Endothelial cell of umbilical vein (primary cell): ENCODE measurements at regions not wholly inside any gene's neighbourhood (a gene's known extent, or its start where the extent isn't known, plus 50 kb on each side); places are given as distances from the start of the nearest gene placed in this dataset.
A peak's percentile ranks its signal among the peaks of the same experiment; 100 is the strongest.

ENCODE experiments used
- BruUV-seq: library from RNA; stranded (reverse); fragments of 400-500 nt; replicated peaks from 2 replicates; lab custom pipeline; 2021; lab: Mats Ljungman, UMichigan
- CTCF ChIA-PET: fragments of 300-600, 350-600 bp; sonication (Branson Sonifier 250); formaldehyde crosslinking; loops from one replicate; lab custom pipeline; 2021; ENCODE audit warnings: antibody characterized with exemption, inconsistent platforms; lab: Charles Lee
- POLR2A ChIA-PET: fragments of 300-600, 350-600 bp; sonication (Branson Sonifier 250); formaldehyde crosslinking; loops from one replicate; lab custom pipeline; 2021; ENCODE audit warnings: antibody characterized with exemption, inconsistent platforms; lab: Charles Lee
- DNase-seq: peaks from one replicate; pipeline ENCODE4 v3.0.0-alpha.2; 2011; ENCODE audit warnings: low read depth, low spot score
- FAIRE-seq: peaks from 2 replicates; lab custom pipeline; 2011; peaks lifted over from hg19 to GRCh38; lab: Jason Lieb, UNC
- H2AFZ ChIP-seq: 2 replicates; pipeline ENCODE4 v1.6.0; 2012; ENCODE audit warnings: low read depth, low read length, control low read depth, inconsistent platforms
- H3K27ac ChIP-seq: 2 replicates; pipeline ENCODE4 v1.5.1; 2011; ENCODE audit warnings: low read depth, mild to moderate bottlenecking, control low read depth, low read length, moderate library complexity; ENCODE audit not compliant: insufficient read depth
- H3K27me3 ChIP-seq, 2 experiments: 2 replicates each; pipeline versions ENCODE4 v1.6.0 to v1.6.1; 2011; ENCODE audit warnings: low read length in 2 of 2, mixed read lengths in 1 of 2; ENCODE audit not compliant: control insufficient read depth in 2 of 2, insufficient read depth in 2 of 2
- H3K36me3 ChIP-seq, 2 experiments: 2 replicates in 1 of 2; 3 replicates in 1 of 2; pipeline ENCODE4 v1.5.1; 2011; ENCODE audit warnings: low read length in 2 of 2, mild to moderate bottlenecking in 1 of 2, moderate library complexity in 1 of 2; ENCODE audit not compliant: control insufficient read depth in 2 of 2, insufficient read depth in 2 of 2; ENCODE audit errors: extremely low read depth in 1 of 2
- H3K4me1 ChIP-seq: 3 replicates; pipeline ENCODE4 v1.5.1; 2011; ENCODE audit warnings: mild to moderate bottlenecking, low read length; ENCODE audit not compliant: control insufficient read depth, insufficient read depth; ENCODE audit errors: extremely low read depth
- H3K4me2 ChIP-seq: 2 replicates; pipeline ENCODE4 v1.6.1; 2011; ENCODE audit warnings: low read length, control low read depth, mixed read lengths; ENCODE audit not compliant: insufficient read depth
- H3K4me3 ChIP-seq, 3 experiments: fragments of 200-600 bp in 1 of 3; sonication (generic), shearing (Covaris generic) in 1 of 3; replicated peaks in 1 of 3; 2 replicates each; pipeline ENCODE4 v1.5.1; 2011 to 2016; ENCODE audit warnings: control low read depth in 3 of 3, low read length in 3 of 3, mild to moderate bottlenecking in 2 of 3, inconsistent platforms in 1 of 3, low read depth in 1 of 3, moderate library complexity in 1 of 3; ENCODE audit not compliant: insufficient read depth in 1 of 3
- H3K79me2 ChIP-seq: 2 replicates; pipeline ENCODE4 v1.6.0; 2012; ENCODE audit warnings: low read length, inconsistent platforms; ENCODE audit not compliant: control insufficient read depth, insufficient read depth
- H3K9ac ChIP-seq: replicated peaks from 2 replicates; pipeline ENCODE3; 2011; ENCODE audit warnings: low read length, control low read depth; ENCODE audit not compliant: insufficient read depth; ENCODE audit errors: extremely low read depth
- H3K9me1 ChIP-seq: replicated peaks from 3 replicates; pipeline ENCODE4 v1.6.0; 2011; ENCODE audit warnings: mild to moderate bottlenecking, low read length; ENCODE audit not compliant: control insufficient read depth, insufficient read depth; ENCODE audit errors: extremely low read depth
- H3K9me3 ChIP-seq: replicated peaks from 2 replicates; pipeline ENCODE4 v1.5.1; 2012; ENCODE audit warnings: low read length, inconsistent platforms; ENCODE audit not compliant: control insufficient read depth, insufficient read depth
- H4K20me1 ChIP-seq: replicated peaks from 2 replicates; pipeline ENCODE3; 2011; ENCODE audit warnings: mild to moderate bottlenecking, low read length; ENCODE audit not compliant: control insufficient read depth, insufficient read depth; ENCODE audit errors: extremely low read depth
- FOS ChIP-seq: IDR thresholded peaks from 2 replicates; pipeline ENCODE4 v1.6.1; 2011; ENCODE audit warnings: mild to moderate bottlenecking, low read length, moderate library complexity, borderline replicate concordance; ENCODE audit not compliant: insufficient read depth
- GATA2 ChIP-seq: IDR thresholded peaks from 2 replicates; pipeline ENCODE4 v1.7.0; 2011; ENCODE audit warnings: low read depth, mild to moderate bottlenecking, moderate library complexity, mixed read lengths, low read length; ENCODE audit not compliant: insufficient read length, insufficient read depth
- JUN ChIP-seq: IDR thresholded peaks from 2 replicates; pipeline ENCODE4 v1.6.1; 2011; ENCODE audit warnings: borderline replicate concordance, low read depth; ENCODE audit not compliant: insufficient read length, insufficient read depth
- MYC ChIP-seq: IDR thresholded peaks from one replicate; pipeline ENCODE4 v1.6.1; 2011; ENCODE audit warnings: mild to moderate bottlenecking, low read depth, low read length
- POLR2A ChIP-seq: IDR thresholded peaks from 2 replicates; pipeline ENCODE4 v1.6.1; 2012; ENCODE audit warnings: low read depth, mild to moderate bottlenecking, control low read depth, low read length
- dilution Hi-C: fragments of 300-500 bp; cut with MboI; formaldehyde crosslinking; loops from one replicate; pipeline ENCODE4 v1.15.0; 2019; ENCODE audit warnings: low sequenced_read_pairs; ENCODE audit not compliant: extremely low pct_ligation_motif_present
- intact Hi-C: fragments of 100-400 bp; cut with micrococcal nuclease; formaldehyde crosslinking; loops from one replicate; pipeline ENCODE4 v1.10.0; 2022

GRCh38 chr12:91928501-91928900 is 217.1 kb downstream of the BTG1 start:
- TF ChIP-seq FOS = no peak
- no peak for TF ChIP-seq GATA2
- TF ChIP-seq POLR2A = no peak
- CTCF ChIA-PET = no interaction called here
- BruUV-seq = no TSS peak
- DNase-seq (no peak), FAIRE-seq (no peak)
- H3K27me3 ChIP-seq = no peaks in the 10 kb centered on the region
- no peaks in the 10 kb centered on the region for H3K9me1 ChIP-seq
- H4K20me1 ChIP-seq = no peaks in the 10 kb centered on the region
- no peaks in the 10 kb centered on the region for H3K36me3 ChIP-seq
- intact Hi-C loops (loop anchor here (5.0 kb wide), 1 partner anchor 214 kb away; no protein-coding TSS in a partner anchor), dilution Hi-C loops (no loop called here)
- no peak overlapping the region for H3K27ac ChIP-seq
- no peaks in the 10 kb centered on the region for H3K79me2 ChIP-seq
- H3K4me3 ChIP-seq = no peak overlapping the region
- POLR2A ChIA-PET = no interaction called here
- peaks cover 10% of the 10 kb centered on the region for H3K4me1 ChIP-seq
- no peak overlapping the region for H2AFZ ChIP-seq
- H3K9ac ChIP-seq = no peak overlapping the region
- no peak overlapping the region for H3K4me2 ChIP-seq
- no peaks in the 10 kb centered on the region for H3K9me3 ChIP-seq

GRCh38 chr12:91926848-91927247 is 218.8 kb downstream of the BTG1 start:
- BruUV-seq = no TSS peak
- H3K9me1 ChIP-seq = no peaks in the 10 kb centered on the region
- intact Hi-C loops (loop anchor here (1.0 to 5.0 kb wide), 2 partner anchors 61 to 215 kb away; no protein-coding TSS in a partner anchor), dilution Hi-C loops (no loop called here)
- peak overlapping the region; percentile 24 for H3K27ac ChIP-seq
- H4K20me1 ChIP-seq = no peaks in the 10 kb centered on the region
- peaks cover 10% of the 10 kb centered on the region for H3K4me1 ChIP-seq
- DNase-seq (peak; percentile 85), FAIRE-seq (peak; percentile 73)
- H3K4me2 ChIP-seq = peak overlapping the region; percentile 2
- H3K79me2 ChIP-seq = no peaks in the 10 kb centered on the region
- no peak overlapping the region for H3K4me3 ChIP-seq
- CTCF ChIA-PET = interaction anchor here (0.9 to 1.3 kb wide), 4 partner anchors 10 to 545 kb away, joined by 3 to 5 read pairs (median 4); partner anchors contain the start of gene BTG1
- no peak for TF ChIP-seq MYC
- TF ChIP-seq JUN = peak; percentile 81
- peak; percentile 72 for TF ChIP-seq FOS
- H3K9me3 ChIP-seq = no peaks in the 10 kb centered on the region
- POLR2A ChIA-PET = interaction anchor here (1.4 kb wide), 1 partner anchor 219 kb away, joined by 4 read pairs; the partner anchor contains the start of gene BTG1
- no peak overlapping the region for H3K9ac ChIP-seq
- no peaks in the 10 kb centered on the region for H3K36me3 ChIP-seq
- no peak overlapping the region for H2AFZ ChIP-seq
- no peaks in the 10 kb centered on the region for H3K27me3 ChIP-seq
